ENCODE measurements at regions not wholly inside any gene's neighbourhood (a gene's known extent, or its start where the extent isn't known, plus 50 kb on each side); places are given as distances from the start of the nearest gene placed in this dataset.

DNA sequence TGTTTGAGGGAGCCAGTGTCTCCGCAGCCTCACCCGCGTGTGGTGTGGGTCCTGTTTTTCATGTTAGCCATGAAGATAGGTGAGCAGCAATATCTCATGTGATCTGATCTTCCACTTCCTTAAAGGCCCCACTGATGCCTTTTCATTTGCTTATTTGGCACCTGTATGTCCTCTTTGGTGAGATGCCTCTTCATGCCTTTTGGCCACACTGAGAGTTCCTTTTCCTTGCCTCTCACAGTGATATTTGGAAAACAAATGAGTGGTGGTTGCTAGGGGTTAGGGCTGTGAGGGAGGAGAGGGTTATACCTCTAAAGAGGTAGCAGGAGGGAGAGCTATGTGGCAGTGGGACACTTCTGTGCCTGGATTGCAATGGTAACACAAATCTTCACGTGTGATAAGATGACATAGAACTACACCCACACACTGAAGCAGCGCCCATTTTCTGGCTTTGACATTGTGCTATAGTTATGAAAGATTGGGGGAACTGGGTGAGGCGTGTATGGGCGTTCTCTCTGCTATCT is 90.4 kb upstream of the TNS3 start:
- Histone ChIP-seq H4K20me1 (ENCODE audit: insufficient read depth) (no peaks in the 10 kb centered on the region), H3K79me2 (ENCODE audit: insufficient read depth) (no peaks in the 10 kb centered on the region), H3K9me2 (no peaks in the 10 kb centered on the region), H2AFZ (ENCODE audit: low read depth) (no peak overlapping the region), H3K27me3 (ENCODE audit: insufficient read depth) (no peaks in the 10 kb centered on the region), H3K4me3 (ENCODE audit: low read depth in 2 of 2, low read length in 1 of 2) (no peak overlapping the region), H3K4me2 (no peak overlapping the region), H3K27ac (ENCODE audit: low read depth in 2 of 2, low read length in 1 of 2) (no peak overlapping the region), H3K9ac (no peak overlapping the region), H3K36me3 (replicated peaks in 1 of 2; ENCODE audit: control insufficient read depth in 1 of 2, insufficient read depth in 2 of 2, low read length in 1 of 2) (no peaks in the 10 kb centered on the region), H3F3A (replicated peaks; ENCODE audit: insufficient read depth) (peaks cover 7% of the 10 kb centered on the region), H3K4me1 (ENCODE audit: control insufficient read depth in 1 of 2, insufficient read depth in 2 of 2, low read depth in 1 of 2, low read length in 1 of 2) (peaks cover 0 to 9% of the 10 kb centered on the region in 2 experiments; a peak in 1 of 4 replicates), H3K9me3 (no peaks in the 10 kb centered on the region)
- ChIA-PET POLR2A (no interaction called here), CTCF (no interaction called here)
- 87% methylated on average over 7 of the region's 7 CpGs for WGBS (ENCODE audit: low lambda C conversion rate)
- TF ChIP-seq MEF2A (IDR thresholded peaks at IDR 0.05; ENCODE audit: borderline replicate concordance, low read depth) (no peak), MXI1 (IDR thresholded peaks at IDR 0.05; ENCODE audit: low read depth, low read length) (no peak), RCOR1 (IDR thresholded peaks at IDR 0.05; ENCODE audit: low read length) (no peak), NRF1 (IDR thresholded peaks at IDR 0.05; ENCODE audit: low read depth, low read length) (no peak), FOXJ3 (CRISPR knock-in tag; IDR thresholded peaks at IDR 0.05) (no peak), GABPA (IDR thresholded peaks at IDR 0.05; ENCODE audit: low read depth) (no peak), EP300 (IDR thresholded peaks at IDR 0.05; ENCODE audit: borderline replicate concordance in 1 of 2, low read depth in 1 of 2, low read length in 1 of 2) (no peak), ELF1 (IDR thresholded peaks at IDR 0.05) (no peak), FOXM1 (IDR thresholded peaks at IDR 0.05; ENCODE audit: low read depth) (no peak), SMC3 (IDR thresholded peaks at IDR 0.05; ENCODE audit: low read depth, low read length) (no peak), JUND (IDR thresholded peaks at IDR 0.05) (no peak), USF2 (IDR thresholded peaks at IDR 0.05; ENCODE audit: borderline replicate concordance, low read depth, low read length) (no peak), EZH2phosphoT487 (IDR thresholded peaks at IDR 0.05; ENCODE audit: borderline replicate concordance, low read depth) (no peak), POLR2AphosphoS5 (IDR thresholded peaks at IDR 0.05; ENCODE audit: low read depth, low read length) (no peak), CHD2 (IDR thresholded peaks at IDR 0.05; ENCODE audit: low read length, partially characterized antibody) (no peak)
- TF ChIP-seq, protein P1, sequence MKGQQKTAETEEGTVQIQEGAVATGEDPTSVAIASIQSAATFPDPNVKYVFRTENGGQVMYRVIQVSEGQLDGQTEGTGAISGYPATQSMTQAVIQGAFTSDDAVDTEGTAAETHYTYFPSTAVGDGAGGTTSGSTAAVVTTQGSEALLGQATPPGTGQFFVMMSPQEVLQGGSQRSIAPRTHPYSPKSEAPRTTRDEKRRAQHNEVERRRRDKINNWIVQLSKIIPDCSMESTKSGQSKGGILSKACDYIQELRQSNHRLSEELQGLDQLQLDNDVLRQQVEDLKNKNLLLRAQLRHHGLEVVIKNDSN (IDR thresholded peaks at IDR 0.05; ENCODE audit: borderline replicate concordance, low read depth) = no peak
- TF ChIP-seq, protein P2, sequence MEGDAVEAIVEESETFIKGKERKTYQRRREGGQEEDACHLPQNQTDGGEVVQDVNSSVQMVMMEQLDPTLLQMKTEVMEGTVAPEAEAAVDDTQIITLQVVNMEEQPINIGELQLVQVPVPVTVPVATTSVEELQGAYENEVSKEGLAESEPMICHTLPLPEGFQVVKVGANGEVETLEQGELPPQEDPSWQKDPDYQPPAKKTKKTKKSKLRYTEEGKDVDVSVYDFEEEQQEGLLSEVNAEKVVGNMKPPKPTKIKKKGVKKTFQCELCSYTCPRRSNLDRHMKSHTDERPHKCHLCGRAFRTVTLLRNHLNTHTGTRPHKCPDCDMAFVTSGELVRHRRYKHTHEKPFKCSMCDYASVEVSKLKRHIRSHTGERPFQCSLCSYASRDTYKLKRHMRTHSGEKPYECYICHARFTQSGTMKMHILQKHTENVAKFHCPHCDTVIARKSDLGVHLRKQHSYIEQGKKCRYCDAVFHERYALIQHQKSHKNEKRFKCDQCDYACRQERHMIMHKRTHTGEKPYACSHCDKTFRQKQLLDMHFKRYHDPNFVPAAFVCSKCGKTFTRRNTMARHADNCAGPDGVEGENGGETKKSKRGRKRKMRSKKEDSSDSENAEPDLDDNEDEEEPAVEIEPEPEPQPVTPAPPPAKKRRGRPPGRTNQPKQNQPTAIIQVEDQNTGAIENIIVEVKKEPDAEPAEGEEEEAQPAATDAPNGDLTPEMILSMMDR (IDR thresholded peaks at IDR 0.05) = no peak
- DNase-seq = no peak

Data from SK-N-SH (cell line).